Frontal cortex (tissue), 3 donors: ENCODE measurements at regions not wholly inside any gene's neighbourhood (a gene's known extent, or its start where the extent isn't known, plus 50 kb on each side); places are given as distances from the start of the nearest gene placed in this dataset.

ENCODE experiments used
- DNase-seq, 2 donors: peaks; one replicate each; pipeline ENCODE4 v3.0.0; 2012; ENCODE audit warnings: low spot score in 2 of 2
- FAIRE-seq: peaks from 2 replicates; lab custom pipeline; 2012; peaks lifted over from hg19 to GRCh38; lab: Jason Lieb, UNC
- donor health status: control.
- donor health status: control.
- donor health status: control.

DNA sequence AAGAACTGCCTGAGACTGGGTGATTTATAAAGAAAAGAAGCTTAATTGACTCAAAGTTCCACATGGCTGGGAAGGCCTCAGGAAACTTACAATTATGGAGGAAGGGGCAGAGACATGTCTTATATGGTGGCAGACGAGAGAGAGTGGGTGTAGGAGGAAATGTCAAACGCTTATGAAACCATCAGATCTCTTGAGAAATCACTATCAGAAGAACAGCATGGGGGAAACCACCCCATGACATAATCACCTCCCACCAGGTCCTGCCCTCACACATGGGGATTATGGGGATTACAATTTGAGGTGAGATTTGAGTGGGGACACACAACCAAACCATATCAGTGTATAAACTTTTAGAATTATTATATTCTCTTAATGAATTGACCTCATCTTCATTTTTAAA lies 335.9 kb upstream of the DPYD start:
- FAIRE-seq (no peak), DNase-seq (no peak)

DNA sequence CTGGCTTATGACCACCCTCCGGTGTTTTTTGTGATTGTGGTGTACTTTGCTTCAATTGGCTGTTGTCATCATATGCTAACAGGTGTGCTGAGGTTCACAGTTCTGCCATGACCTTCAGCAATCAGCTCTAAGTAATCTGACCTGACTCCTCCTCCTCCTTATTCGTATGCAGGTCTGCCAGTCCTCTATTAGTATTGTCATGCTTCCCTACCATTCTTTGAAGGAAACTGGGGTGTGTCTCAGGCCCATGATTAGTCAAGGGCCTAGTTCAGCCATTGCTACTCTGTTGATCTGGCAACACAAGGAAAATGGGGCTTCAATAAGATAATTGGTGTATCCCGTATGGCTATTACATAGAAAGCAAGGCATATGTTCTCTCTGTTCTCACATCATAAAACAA lies 332.3 kb upstream of the DPYD start:
- DNase-seq (no peak), FAIRE-seq (no peak)

DNA sequence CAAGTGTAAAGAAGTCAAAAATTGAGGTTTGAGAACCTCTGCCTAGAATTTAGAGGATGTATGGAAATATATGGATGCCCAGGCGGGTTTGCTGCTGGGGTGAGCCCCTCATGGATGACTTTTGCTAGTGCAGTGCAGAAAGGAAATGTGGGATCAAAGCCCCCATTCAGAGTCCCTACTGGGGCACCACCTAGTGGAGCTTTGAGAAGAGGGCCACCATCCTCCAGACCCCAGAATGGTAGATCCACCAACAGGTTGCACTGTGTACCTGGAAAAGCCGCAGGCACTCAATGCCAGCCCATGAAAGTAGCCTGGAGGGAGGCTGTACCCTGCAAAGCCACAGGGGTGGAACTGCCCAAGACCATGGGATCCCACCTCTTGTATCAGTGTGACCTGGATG lies 330.7 kb upstream of the DPYD start:
- FAIRE-seq (no peak), DNase-seq (no peak)

DNA sequence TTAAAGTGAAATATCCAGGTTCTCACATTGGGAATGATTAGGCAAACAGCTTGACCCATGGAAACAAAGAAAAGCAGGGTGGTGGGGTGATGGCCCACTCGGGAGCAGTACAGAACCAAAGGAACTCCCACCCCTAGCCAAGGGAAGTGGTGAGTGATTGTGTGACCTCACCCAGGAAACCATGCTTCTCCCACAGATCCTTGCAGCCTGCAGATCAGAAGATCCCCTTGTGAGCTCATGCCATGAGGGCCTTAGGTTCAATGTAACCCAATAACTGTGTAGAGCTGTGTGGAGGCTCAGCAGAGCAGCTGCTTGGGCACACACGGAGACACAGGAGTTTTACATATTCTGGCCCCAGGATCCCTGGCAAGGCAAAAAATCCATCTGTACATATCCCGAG lies 311.8 kb upstream of the DPYD start:
- FAIRE-seq (no peak), DNase-seq (no peak)

DNA sequence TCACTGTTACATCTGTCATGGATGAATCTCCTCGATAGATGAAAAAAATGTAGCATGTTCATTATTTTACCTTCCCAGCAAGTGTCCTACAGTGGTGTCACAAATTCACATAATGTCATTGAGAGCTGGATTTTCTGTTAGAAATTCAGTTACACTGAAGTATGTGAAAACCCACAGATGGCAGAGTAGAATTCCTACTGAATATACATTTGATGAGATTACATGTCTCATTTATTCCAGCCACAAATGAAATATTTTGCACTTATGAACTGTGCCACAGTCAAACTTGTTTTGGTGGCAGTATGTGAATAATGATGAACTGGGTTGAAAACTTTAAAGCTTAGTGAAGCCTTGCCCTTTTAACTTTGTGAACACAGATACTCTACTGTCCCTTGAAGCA lies 301.9 kb upstream of the DPYD start:
- DNase-seq (no peak), FAIRE-seq (no peak)

DNA sequence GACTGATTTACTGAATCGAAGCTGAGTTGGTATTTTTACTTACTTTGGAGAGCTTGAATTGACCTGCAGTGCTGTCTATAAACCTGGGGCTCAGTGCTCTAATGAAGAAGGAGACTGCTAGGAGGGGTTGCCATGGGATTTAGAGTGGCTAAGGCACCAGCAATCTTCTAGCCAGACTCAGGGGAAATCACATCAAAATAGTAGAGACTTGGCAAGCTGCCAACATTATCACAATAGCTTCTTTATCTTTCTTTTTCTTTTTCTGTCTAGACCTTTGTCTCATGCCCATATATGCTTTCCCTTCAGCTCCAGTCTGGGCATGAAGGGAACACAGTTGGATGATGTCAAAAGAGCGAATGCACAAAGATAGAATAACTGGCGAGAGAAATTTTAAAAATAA lies 301.1 kb upstream of the DPYD start:
- no peak for FAIRE-seq
- no peak for DNase-seq

DNA sequence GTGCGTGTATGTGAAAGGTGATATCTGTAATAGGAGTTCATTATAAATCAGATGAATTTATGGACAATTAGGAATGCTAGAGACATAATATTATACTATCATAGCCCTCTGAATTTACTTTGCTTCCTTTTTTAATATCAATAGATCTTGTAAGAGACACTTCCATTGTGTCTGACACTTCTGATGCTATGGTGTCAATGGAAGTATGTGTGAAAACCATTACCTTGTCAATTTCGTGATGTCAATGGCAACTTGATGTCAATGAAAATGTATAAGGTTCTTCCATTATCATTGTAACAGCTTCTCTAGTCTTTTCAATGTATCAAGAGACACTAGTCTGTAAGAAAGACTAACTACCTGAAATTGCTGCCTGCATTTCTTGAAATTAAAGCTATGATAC lies 296.8 kb upstream of the DPYD start:
- FAIRE-seq: no peak
- no peak for DNase-seq

DNA sequence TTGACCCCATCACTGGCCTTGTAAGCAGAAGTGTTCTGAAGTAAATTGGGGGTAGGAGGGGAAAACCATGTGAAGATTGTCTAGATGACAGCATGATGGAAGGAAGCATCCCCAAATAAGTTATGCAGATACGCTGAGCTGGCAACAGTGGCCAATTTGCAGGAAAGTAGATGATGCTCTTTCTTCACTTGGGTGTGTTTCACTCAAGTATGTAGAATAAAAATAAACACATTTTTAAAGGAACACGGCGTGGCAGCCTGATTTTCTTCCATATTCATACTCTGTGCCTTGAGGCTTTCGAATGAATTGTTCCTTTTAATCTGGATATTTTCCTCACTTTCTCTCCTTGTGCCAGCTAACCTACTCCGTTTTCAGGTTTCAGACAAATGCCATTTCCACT lies 295.5 kb upstream of the DPYD start:
- no peak for DNase-seq

DNA sequence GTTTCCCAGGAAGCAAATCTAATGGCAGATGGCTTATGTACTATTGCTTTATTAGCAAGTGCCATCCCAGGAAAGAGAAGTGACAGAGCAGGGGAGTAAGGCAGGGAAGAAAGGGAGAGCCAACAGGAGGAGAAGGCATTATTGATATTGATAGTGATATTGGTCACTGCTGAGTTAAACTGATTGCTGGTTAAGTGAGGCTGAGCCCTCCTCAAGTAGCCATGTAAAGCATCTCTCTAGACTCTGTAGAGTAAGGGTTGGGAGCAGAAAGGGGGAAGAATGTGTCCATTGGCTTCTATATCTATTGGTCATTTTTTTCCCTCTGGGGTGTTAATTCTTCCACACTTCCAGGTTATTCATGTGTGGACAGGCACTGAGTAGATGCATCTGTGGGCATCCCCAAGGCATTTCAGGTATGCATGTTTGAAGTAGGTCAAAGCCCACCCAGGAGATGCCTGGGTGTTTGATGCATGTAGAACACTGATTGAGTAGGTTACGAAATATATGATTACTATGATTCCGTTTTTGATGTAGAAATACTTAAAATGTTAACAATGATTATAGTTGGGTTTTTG lies 290.5 kb upstream of the DPYD start:
- FAIRE-seq: no peak
- DNase-seq: no peak

More for the DNA sequence above, 295.5 kb upstream of the DPYD start:
- FAIRE-seq: no peak

DNA sequence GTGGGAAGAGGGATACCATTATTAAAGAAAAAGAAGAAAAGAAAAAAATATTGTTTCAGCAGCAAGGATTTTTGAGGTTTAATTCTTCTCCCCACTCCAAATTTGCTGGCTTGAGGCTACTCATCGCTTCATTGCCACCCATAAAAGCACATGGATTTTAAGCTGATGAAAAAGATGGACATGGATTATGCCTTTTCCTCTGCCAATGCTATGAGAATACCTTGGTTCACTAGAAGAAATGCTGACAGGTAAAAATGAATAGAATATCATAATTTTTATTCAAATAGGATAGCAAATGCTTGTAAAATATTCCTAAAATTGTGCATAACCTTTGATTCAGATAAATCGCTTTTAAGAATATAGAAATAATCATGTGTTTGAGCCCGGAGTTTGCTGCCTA lies 289.7 kb upstream of the DPYD start:
- FAIRE-seq (no peak), DNase-seq (no peak)

DNA sequence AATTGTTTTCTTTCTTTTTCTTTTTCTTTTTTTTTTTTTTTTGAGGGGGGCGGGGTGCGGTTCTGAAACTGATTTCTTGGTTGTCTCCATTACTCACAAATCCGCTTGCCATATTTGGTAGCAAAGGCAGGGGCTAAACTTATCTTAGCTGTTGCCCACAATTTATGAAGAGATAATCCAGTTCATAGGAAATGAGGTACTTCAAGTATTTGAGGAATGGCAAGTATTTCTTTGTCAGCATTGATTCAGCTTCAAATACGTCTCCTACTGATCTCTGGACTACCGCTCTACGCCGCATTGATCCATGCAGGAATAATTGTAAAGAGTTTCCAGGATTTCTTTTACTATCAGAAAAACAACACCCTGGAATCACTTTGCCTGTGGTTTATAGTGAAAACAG lies 289.2 kb upstream of the DPYD start:
- DNase-seq (no peak), FAIRE-seq (no peak)

DNA sequence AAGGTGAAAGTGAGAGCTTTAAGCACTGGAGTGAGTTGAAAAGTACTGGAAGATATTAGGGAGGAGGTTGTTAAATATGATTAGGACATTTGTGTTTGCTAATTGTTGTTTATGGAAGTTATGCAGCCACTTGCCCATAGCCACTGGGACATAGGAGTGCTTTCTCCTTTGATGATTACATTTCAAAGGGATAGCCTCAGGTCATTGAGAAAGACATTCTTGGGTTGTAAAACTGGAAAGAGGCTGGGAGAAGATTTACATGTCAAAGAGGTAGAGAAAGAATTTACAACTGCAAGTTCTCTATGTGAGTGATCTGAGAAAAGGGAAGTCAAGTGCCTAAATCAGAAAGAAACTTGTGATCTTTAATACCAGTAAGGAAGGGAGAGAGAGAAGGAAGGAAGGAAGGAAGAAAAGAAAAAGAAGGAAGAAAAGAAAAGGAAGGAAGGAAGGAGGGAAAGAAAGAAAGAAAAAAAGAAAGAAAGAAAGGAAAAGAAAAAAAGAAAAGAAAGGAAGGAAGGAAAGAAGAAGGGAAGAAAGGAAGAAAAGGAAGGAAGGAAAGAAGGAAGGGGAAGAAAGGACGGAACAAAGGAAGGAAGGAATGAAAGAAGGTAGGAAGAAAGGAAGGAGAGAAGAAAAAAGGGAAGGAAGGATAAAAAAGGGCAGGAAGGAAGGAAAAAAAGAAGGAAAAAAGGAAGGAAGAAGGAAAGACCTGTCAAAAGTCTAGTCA lies 284.6 kb upstream of the DPYD start:
- FAIRE-seq (no peak), DNase-seq (no peak)

DNA sequence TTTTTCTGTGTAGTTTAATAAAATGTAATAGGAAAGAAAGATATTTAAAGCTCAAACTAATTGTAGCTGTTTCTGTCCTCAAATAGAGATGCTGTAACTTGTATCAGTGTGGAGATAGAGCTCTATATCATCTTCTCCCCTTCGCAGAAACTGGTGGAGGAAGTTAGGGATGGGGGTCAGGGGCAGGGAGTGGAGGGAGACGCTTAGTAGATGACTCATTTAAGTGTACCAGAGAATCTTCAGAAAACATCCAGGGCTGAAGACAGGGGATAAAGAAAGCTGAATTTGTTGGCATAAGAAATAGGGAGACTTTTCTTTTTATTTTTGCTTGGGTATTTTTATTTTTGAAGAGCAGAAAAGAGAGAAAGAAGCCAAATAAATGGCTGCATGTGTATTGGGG lies 282.6 kb upstream of the DPYD start:
- FAIRE-seq (no peak), DNase-seq (no peak)

DNA sequence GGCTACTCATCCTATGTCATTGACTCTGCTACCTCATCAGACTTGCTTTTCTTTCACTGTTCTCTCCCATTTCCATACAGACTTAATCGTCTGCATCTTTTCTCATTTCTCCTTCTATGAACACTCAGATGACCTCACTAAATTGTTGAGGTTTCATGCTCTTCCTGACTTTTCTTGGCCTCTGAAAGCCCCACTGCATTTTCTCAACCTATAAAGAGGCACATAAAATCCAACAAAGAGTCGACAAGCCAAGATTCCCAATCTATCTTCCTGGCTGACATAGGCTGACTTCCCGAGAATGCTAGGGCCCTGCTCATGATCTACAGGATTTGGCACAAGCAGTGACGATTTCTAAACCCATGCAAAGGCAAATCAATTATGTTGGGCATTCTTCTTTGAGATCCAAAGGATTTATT lies 280.8 kb upstream of the DPYD start:
- no peak for FAIRE-seq
- DNase-seq: no peak

DNA sequence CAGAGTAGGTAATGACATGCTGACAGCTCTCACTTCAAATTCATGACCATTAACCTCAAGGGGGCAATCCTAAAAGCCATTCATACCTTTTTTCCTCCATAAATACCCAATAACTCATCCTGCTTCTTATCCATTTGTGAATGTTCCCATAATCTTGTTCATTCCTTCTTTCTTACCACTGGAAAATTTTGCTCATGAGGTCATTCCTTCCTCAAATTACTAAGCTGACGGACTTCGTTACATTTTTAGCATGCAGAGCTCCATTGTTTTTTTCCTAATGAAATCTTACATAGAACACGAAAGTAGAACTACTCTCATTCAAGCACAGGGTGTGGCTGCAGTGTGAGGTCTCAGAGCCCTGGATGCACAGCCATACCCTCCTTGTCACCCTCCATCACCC lies 276.5 kb upstream of the DPYD start:
- FAIRE-seq (no peak), DNase-seq (no peak)

DNA sequence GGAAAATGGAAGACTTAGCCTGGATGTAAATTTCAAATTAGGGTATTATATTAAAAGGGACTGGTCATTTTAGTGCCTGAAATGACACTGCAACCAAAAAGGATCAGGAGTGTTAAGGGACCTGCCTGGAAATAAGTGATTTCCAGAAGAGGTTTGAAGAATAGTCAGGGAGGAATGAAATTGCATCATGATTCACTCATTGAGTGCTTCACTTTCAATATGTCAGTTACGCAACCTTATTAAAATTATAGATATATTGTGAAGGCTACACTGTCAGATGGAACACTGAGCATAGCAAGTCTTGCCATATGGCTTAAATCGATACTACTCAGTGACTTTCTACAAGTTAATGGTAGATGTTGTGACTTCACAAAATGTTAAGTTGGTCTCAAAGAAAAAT lies 275.2 kb upstream of the DPYD start:
- FAIRE-seq (no peak), DNase-seq (no peak)

DNA sequence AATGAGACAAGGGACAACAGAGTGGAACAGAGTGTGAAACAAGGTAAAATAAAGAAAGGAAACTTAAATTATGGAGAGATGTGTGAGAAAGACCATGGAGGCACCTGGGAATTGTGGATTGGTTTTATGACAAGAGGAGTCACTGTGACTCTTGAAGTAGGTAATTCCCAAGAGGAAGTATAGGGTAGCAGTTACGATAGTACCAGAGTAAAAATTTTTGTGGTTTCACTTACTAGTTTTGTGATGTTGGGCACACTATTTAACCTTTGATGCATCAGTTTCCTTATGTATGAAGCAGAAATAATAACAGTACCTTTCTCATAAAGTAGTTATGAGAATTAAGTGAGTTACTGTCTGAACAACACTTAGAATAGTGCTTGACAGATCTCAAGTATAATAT lies 267.9 kb upstream of the DPYD start:
- FAIRE-seq (no peak), DNase-seq (no peak)

DNA sequence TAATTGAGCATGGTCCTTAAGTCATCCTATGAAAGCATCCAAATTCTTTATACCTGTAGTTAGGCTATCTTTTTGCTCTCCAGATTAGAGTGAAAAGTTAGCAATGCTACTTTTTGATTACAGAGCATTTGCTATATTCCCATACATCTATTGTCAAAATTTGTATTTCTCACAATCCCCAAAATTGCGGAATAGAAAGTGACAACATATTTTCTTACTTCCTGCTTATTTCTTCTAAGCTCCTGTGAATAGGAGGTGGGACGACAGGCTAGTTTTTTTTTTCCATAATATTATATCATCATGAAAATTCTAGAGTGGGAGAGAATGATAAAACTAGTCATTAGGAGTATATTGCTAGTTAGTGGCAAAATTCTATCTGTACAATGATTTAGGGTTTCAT lies 264.0 kb upstream of the DPYD start:
- no peak for DNase-seq
- FAIRE-seq: no peak

DNA sequence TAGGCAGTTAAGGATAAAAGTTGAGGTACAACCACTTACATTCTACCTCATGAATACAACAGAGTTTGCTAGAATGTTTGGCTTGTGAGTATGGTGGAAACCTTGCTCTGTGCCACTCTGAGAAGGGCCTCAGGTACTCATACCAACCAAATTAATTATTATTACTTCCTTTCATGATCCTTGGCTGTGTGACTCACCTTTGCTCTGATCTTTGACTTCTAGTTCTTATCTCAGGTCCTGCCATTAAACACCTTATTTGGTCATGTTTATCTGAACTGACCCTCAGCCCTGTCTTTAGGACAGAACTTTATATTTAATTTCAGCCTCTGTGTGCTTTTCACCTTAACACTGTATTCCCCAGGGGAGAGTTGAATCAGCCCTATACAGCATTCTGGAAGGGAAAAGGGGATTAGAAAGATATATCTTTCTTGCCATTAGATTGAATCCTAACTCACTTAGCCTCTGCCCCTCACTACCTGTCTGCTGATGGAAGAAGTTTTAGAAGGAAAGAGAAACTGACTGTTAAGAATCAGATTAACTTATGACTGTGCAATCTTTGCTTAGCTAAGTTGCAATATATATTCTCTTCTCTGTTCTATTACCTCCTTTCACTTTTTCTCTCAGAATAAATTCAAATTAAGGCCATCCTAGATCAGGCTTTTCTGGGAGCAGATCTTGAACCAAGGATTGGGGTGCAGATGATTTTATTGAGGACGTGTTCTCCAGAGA lies 260.4 kb upstream of the DPYD start:
- FAIRE-seq (no peak), DNase-seq (no peak)

DNA sequence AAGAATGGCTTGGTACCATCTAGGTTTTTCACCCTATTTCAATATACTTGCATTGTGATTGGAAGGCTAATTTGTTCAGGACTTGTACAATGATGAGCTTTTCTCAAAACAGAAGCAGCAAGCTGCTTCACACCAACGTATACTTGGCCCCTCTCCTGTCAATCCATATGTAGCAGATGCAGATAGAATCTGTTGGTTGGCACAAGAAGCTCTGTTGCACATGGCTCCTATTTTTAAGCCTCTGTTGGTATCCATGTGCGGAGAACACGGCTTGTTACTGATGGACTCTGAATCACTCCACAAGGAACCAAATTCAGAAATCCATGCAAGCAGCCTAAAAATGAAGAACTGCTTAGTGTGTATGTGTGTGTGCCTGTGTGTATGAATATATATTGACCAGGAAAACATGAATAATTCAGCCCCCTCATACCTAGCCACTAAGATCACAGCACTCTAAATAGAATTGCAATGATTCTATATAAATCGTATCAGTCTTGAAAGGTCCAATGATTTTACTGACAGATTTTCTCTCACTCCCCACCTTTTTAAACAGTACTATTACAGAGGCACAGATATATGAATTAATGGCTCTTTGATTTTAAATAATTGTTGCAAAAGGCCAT lies 258.4 kb upstream of the DPYD start:
- FAIRE-seq (no peak), DNase-seq (no peak)

DNA sequence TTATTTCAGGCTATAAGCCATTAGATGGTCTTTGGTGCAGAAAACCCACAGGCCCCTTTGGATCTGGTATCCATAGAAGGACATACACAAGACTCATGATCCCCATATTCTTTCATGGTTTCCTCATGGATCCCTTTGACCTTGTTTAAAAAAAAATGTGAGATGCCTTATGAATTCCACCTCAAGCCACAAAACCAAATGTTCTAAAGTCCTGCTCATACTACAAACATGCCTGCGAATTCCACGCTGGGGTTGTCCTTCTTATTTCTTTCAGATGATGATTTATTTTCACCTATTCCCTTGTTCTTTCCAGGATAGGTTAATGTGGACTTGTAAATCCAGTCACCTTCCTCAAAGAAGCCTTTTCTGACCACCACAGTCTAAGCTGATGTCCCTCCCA lies 256.9 kb upstream of the DPYD start:
- FAIRE-seq (no peak), DNase-seq (no peak)
